K562 (cell line): ENCODE measurements at regions not wholly inside any gene's neighbourhood (a gene's known extent, or its start where the extent isn't known, plus 50 kb on each side); places are given as distances from the start of the nearest gene placed in this dataset.

Source experiments
- ATAC-seq: fragments of 200-7000 bp; cut with Tn5 transposase; 3 replicates; pipeline ENCODE4 v1.9.1; 2020; ENCODE audit warnings: moderate library complexity
- BruUV-seq: library from RNA; stranded (reverse); fragments of 400-500 nt; replicated peaks from 2 replicates; lab custom pipeline; 2021; lab: Mats Ljungman, UMichigan
- CTCF ChIA-PET: fragments of 300-600 bp; formaldehyde crosslinking; extraction: SDS; loops from one replicate; lab custom pipeline; 2021; ENCODE audit warnings: low intra/inter-chr PET ratio; lab: Yijun Ruan, JAX
- POLR2A ChIA-PET: fragments of 300-600, 350-650 bp; sonication (Branson Sonifier 250); formaldehyde crosslinking; extraction: SDS; loops from one replicate; lab custom pipeline; 2021; ENCODE audit warnings: antibody characterized with exemption, inconsistent platforms; lab: Yijun Ruan, JAX
- DNase-seq, 4 experiments: peaks; one replicate each; pipeline versions ENCODE4 v3.0.0 to v3.0.0-alpha.2; 2011 to 2018; ENCODE audit warnings: low spot score in 3 of 4, mixed read lengths in 3 of 4; ENCODE audit errors: extremely low read depth in 1 of 4
- FAIRE-seq: peaks from 2 replicates; lab custom pipeline; 2011; peaks lifted over from hg19 to GRCh38; lab: Jason Lieb, UNC
- H2AFZ ChIP-seq: 2 replicates; pipeline ENCODE4 v1.6.0; 2011; ENCODE audit warnings: low read depth, low read length, control low read depth, inconsistent platforms
- H3K27ac ChIP-seq: fragments of 200-600 bp; 3 replicates; pipeline ENCODE4 v1.8.0; 2011; ENCODE audit warnings: low read depth, mild to moderate bottlenecking, control low read depth, inconsistent platforms, low read length, moderate library complexity, mixed read lengths; ENCODE audit errors: extremely low read depth
- H3K27me3 ChIP-seq, 2 experiments: fragments of 300-600 bp in 1 of 2; 2 replicates in 1 of 2; 3 replicates in 1 of 2; pipeline versions ENCODE4 v1.6.0 to v1.8.0; 2011; ENCODE audit warnings: inconsistent platforms in 2 of 2, low read length in 2 of 2, mild to moderate bottlenecking in 1 of 2, mixed read lengths in 1 of 2, moderate library complexity in 1 of 2; ENCODE audit not compliant: control insufficient read depth in 2 of 2, insufficient read depth in 2 of 2
- H3K36me3 ChIP-seq: fragments of 300-600 bp; 3 replicates; pipeline ENCODE4 v1.8.0; 2011; ENCODE audit warnings: mild to moderate bottlenecking, low read length, inconsistent platforms; ENCODE audit not compliant: control insufficient read depth, insufficient read depth
- H3K4me1 ChIP-seq, 2 experiments: fragments of 200-600 bp in 1 of 2; replicated peaks in 1 of 2; 2 replicates in 1 of 2; 3 replicates in 1 of 2; pipeline versions ENCODE4 v1.5.1 to v1.8.0; 2011; ENCODE audit warnings: inconsistent platforms in 2 of 2, low read length in 2 of 2, mild to moderate bottlenecking in 1 of 2, mixed read lengths in 1 of 2, moderate library complexity in 1 of 2; ENCODE audit not compliant: control insufficient read depth in 2 of 2, insufficient read depth in 2 of 2
- H3K4me2 ChIP-seq: 2 replicates; pipeline ENCODE4 v1.6.1; 2011; ENCODE audit warnings: low read length, control low read depth, inconsistent platforms, mixed read lengths; ENCODE audit not compliant: insufficient read depth
- H3K4me3 ChIP-seq: fragments of 200-600 bp; sonication (generic), shearing (Covaris generic); 2 replicates; pipeline ENCODE4 v1.5.1; 2016; ENCODE audit warnings: control low read depth, inconsistent platforms
- H3K79me2 ChIP-seq: fragments of 200-600 bp; 3 replicates; pipeline ENCODE4 v1.8.0; 2011; ENCODE audit warnings: low read length, inconsistent platforms; ENCODE audit not compliant: control insufficient read depth, insufficient read depth
- H3K9ac ChIP-seq, 2 experiments: 2 replicates each; pipeline versions ENCODE4 v1.6.0 to v1.6.1; 2011; ENCODE audit warnings: low read depth in 2 of 2, low read length in 2 of 2, control low read depth in 1 of 2, inconsistent platforms in 1 of 2, mild to moderate bottlenecking in 1 of 2, mixed read lengths in 1 of 2; ENCODE audit not compliant: insufficient read depth in 1 of 2
- H3K9me1 ChIP-seq: one replicate; pipeline ENCODE4 v1.6.0; 2011; ENCODE audit warnings: inconsistent platforms, mild to moderate bottlenecking, low read length, moderate library complexity; ENCODE audit not compliant: control insufficient read depth, insufficient read depth
- H3K9me3 ChIP-seq: replicated peaks from 2 replicates; pipeline ENCODE4 v1.5.1; 2011; ENCODE audit warnings: low read depth, low read length, inconsistent platforms; ENCODE audit not compliant: control insufficient read depth, insufficient read depth
- H4K20me1 ChIP-seq: replicated peaks from 2 replicates; pipeline ENCODE4 v1.6.1; 2011; ENCODE audit warnings: low read length, inconsistent platforms, mixed read lengths; ENCODE audit not compliant: control insufficient read depth, insufficient read depth
- HEY1 ChIP-seq: fragments of 250-450 bp; sonication (Bioruptor Pico); IDR thresholded peaks from 2 replicates; pipeline ENCODE4 v1.5.0; 2020; ENCODE audit warnings: mild to moderate bottlenecking, moderate library complexity, borderline replicate concordance
- POLR2A ChIP-seq: fragments of 450-650 bp; conservative IDR thresholded peaks from 2 replicates; pipeline ENCODE4 v1.6.1; 2016
- ZEB2 ChIP-seq: fragments of 450-650 bp; IDR thresholded peaks from 2 replicates; pipeline ENCODE4 v1.6.1; 2016
- ZKSCAN8 ChIP-seq: fragments of 200-800 bp; sonication (Bioruptor generic); IDR thresholded peaks from 2 replicates; pipeline ENCODE4 v1.6.1; 2016; ENCODE audit warnings: missing genetic modification characterization, missing compliant biosample characterization
- ZNF184 ChIP-seq: sonication (generic); formaldehyde crosslinking; IDR thresholded peaks from 2 replicates; pipeline ENCODE4 v1.5.0; 2020; ENCODE audit warnings: missing genetic modification reagents
- WGBS: fragments of 100-300 bp; shearing (Covaris generic); methylation state at CpG from one replicate; pipeline ENCODE4 v1.1.6; 2016; ENCODE audit warnings: low coverage, mixed read lengths; ENCODE audit not compliant: insufficient coverage; ENCODE audit errors: missing lambda C conversion rate; 5-methylcytosine and 5-hydroxymethylcytosine counted together
- in situ Hi-C: fragments of 300-500 bp; cut with MboI; formaldehyde crosslinking; loops from 4 replicates; pipeline ENCODE4 v1.15.0; 2018; ENCODE audit warnings: inconsistent platforms, mixed read lengths
- intact Hi-C: fragments of 100-400 bp; cut with micrococcal nuclease; formaldehyde crosslinking; loops from 2 replicates; pipeline ENCODE4 v1.14.2; 2022

DNA sequence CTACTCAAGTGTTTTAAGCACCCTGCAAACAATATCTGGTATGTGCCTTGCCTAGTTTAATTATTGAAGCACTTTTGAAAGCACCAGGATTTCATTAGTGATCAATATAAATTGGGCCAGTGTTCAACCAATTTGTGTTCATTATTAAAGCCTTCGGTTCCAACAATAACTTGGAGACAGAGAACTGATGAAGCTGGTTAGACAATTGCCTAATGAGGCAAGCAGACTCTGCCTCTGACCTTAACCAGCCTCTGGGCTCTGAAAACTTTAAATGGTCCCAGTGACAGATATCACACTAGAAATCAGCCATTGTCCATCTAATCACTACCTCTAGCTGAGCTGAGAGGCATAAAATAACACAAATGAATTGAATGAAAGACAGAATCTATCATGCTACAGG is 139.9 kb upstream of the CNTN6 start:
- no peaks in the 10 kb centered on the region for H3K9me1 ChIP-seq
- ATAC-seq (no peak), DNase-seq (no peak), FAIRE-seq (no peak)
- ChIA-PET CTCF (no interaction called here), POLR2A (no interaction called here)
- no peak overlapping the region for H3K27ac ChIP-seq
- WGBS = 0% methylated on average over 1 of the region's 1 CpG
- no TSS peak for BruUV-seq
- H3K79me2 ChIP-seq = no peaks in the 10 kb centered on the region
- H3K4me3 ChIP-seq = no peak overlapping the region
- no peak overlapping the region for H2AFZ ChIP-seq
- intact Hi-C loops = no loop called here
- no peaks in the 10 kb centered on the region for H3K27me3 ChIP-seq
- H3K36me3 ChIP-seq = no peaks in the 10 kb centered on the region
- TF ChIP-seq ZEB2 (no peak), POLR2A (no peak), HEY1 (no peak)
- in situ Hi-C loops = no loop called here
- H3K4me1 ChIP-seq = no peaks in the 10 kb centered on the region
- no peaks in the 10 kb centered on the region for H4K20me1 ChIP-seq
- no peak overlapping the region for H3K4me2 ChIP-seq
- no peaks in the 10 kb centered on the region; the same call in 1 of the 2 replicates for H3K9me3 ChIP-seq
- no peak overlapping the region for H3K9ac ChIP-seq

DNA sequence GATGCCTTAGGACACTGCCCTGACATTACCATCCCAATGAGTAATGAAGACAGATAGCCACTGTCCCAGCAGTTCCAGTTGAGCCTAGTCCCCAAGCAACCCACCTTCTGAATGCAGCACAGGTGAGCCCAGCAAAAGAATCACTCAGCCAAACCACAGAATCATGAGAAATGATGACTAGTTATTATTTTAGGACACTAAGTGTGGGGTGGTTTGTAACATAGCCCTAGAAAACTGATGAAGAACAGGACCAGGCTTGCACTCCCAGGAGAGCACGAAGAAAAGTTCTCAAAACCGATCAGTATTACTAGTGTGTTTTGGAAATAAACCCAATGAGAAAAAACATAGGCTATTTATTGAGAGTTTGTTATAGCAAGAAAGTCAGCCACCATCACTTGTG is 129.6 kb upstream of the CNTN6 start:
- intact Hi-C loops (no loop called here), in situ Hi-C loops (no loop called here)
- Histone ChIP-seq H3K4me2 (no peak overlapping the region), H3K27ac (no peak overlapping the region), H3K9me1 (no peaks in the 10 kb centered on the region), H3K9ac (no peak overlapping the region), H3K4me3 (no peak overlapping the region), H3K27me3 (no peaks in the 10 kb centered on the region), H3K9me3 (no peaks in the 10 kb centered on the region; the same call in 1 of the 2 replicates), H3K4me1 (no peaks in the 10 kb centered on the region), H3K79me2 (no peaks in the 10 kb centered on the region), H3K36me3 (no peaks in the 10 kb centered on the region), H2AFZ (no peak overlapping the region), H4K20me1 (no peaks in the 10 kb centered on the region)
- ChIA-PET POLR2A (no interaction called here), CTCF (no interaction called here)
- ATAC-seq (no peak), FAIRE-seq (no peak), DNase-seq (no peak)
- WGBS = 0% methylated on average over 2 of the region's 2 CpGs
- TF ChIP-seq ZKSCAN8 (CRISPR knock-in tag) (no peak), ZNF184 (CRISPR knock-in tag) (no peak)
- no TSS peak for BruUV-seq
